GM12891 (cell line): ENCODE measurements at regions not wholly inside any gene's neighbourhood (a gene's known extent, or its start where the extent isn't known, plus 50 kb on each side); places are given as distances from the start of the nearest gene placed in this dataset.

Experiments used
- DNase-seq: peaks from one replicate; pipeline ENCODE4 v3.0.0; 2011; ENCODE audit warnings: low spot score; ENCODE audit not compliant: insufficient read length
- FAIRE-seq: peaks from 2 replicates; lab custom pipeline; 2011; peaks lifted over from hg19 to GRCh38; lab: Jason Lieb, UNC
- PAX5 ChIP-seq: IDR thresholded peaks from 2 replicates; pipeline ENCODE4 v1.6.1; 2011; ENCODE audit warnings: low read length, moderate library complexity, mild to moderate bottlenecking; ENCODE audit not compliant: insufficient read depth, severe bottlenecking
- POLR2A ChIP-seq: IDR thresholded peaks from 2 replicates; pipeline ENCODE4 v1.6.1; 2011; ENCODE audit warnings: low read depth, low read length, control low read depth
- POLR2AphosphoS5 ChIP-seq: IDR thresholded peaks from 2 replicates; pipeline ENCODE4 v1.6.1; 2011; ENCODE audit warnings: low read depth, low read length, control low read depth
- POU2F2 ChIP-seq: IDR thresholded peaks from 2 replicates; pipeline ENCODE4 v1.6.1; 2011; ENCODE audit warnings: low read depth, mild to moderate bottlenecking, control low read depth, low read length, moderate library complexity
- SPI1 ChIP-seq: IDR thresholded peaks from 2 replicates; pipeline ENCODE4 v1.6.1; 2011; ENCODE audit warnings: low read depth, low read length, control low read depth
- TAF1 ChIP-seq: IDR thresholded peaks from 2 replicates; pipeline ENCODE4 v1.6.1; 2011; ENCODE audit warnings: low read depth, low read length, control low read depth

DNA sequence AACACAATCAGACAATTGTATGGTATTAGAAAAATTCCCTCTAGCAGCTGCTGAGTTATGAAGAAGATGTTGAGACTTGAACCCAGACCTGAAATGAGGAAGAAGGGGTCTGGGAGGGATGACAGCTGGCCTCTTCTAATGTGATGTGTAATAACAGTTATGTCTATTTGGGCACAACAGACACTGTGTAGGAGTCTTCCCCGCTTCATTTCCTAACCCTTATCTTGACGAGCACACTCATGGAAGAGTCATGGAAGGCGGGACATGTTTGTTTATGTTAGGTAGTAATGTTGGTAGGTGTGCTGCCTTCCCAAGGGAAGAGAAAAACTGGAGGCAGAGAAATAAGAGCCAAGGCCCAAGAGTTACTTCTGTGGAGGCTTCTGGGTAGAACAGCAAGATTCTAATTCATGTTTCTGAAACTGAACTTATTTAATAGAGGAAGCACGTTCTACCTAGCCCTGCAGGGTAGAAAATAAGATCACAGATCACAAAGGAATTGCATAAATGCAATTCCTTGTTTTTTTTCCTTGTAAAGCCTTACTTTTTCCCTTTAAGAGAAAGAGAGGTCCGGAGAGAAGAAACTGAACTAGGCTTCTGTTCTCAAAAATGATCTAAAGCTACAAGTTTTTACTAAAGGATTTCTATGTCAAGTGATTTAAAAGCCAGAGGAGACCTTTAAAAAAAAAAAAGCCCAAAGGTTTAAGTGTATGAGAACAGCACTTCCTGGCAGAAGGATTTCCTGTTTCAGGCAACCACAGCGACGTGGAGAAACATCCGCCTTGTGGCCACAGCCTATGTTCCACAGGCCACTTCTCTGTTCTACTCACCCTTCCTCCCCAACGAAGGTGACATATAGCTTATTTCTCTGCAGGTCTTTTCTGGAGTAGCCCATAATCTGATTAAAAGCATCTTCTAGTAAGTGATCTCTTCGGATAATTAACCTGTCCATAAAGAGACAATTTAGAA, 68.5 kb upstream of the STK17B start:
- DNase-seq (peak; percentile 20), FAIRE-seq (peak; percentile 96)

DNA sequence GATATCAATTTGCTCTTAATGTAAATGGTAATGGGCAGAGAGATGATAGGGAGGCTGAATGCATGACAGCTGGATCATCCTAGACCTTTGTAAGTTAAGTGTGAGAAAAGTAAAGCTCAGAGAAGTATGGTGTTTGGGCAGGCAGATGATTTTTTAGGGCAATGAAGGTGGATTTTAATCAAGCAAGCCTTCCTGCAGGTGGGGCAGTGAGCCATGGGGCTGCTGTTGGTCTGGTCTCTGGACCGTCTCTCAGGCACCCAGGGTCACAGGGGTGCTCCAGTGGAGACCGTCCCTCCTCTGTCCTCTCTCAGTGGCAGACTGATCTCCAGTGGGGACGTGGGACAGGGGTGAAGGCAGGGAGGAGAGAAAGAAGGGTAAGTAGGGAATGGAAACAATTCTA, 69.8 kb upstream of the STK17B start:
- TF ChIP-seq POLR2A = no peak
- TF ChIP-seq POU2F2 = no peak
- TF ChIP-seq PAX5 = no peak
- no peak for TF ChIP-seq POLR2AphosphoS5
- no peak for TF ChIP-seq SPI1
- TF ChIP-seq TAF1 = no peak
- FAIRE-seq (no peak), DNase-seq (no peak)

More for the DNA sequence above, 68.5 kb upstream of the STK17B start:
- no peak for TF ChIP-seq POU2F2
- peak; percentile 86 for TF ChIP-seq SPI1

DNA sequence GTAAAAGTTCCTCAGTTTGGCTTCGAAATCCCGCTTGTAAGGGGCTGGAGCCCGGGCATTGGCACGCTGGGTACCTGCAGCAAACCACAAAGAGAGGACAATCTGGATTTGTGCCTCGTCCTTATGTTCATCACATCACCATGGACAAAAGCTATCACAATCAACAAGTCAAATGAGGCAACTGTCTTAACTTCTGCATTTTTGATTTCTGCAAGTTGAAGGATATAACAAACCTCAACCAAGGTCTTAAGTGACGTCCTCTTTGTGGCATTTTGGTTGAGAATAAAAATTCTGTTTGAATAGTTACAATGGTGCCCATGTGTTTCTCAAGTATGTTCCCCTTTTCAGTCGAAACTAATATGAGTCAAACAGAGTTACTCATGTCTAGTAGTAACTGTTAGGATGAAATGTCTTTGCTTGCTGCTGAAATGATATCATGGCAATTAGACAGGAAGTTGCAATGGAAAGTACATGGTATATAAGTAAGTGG, 70.8 kb upstream of the STK17B start:
- DNase-seq = no peak
- FAIRE-seq = peak; percentile 93

DNA sequence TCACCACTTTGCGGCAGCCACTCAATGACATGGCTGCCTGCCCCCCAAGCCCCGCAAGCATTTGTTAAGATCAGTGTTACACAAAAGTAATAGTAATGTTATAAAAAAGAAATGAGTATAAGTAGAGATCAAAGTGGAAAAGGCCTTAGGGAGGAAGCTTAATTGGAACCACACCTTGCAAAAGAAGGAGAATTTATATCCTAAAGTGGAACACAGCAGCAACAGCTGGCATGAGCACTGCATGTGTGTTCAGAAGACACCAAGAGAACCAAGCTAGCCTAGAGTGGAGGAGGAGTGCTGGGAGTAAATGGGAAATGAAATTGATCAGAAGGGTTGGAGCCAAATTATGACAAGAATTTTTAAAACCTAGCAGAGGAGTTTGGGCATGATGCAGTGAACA, 73.1 kb upstream of the STK17B start:
- TF ChIP-seq POLR2AphosphoS5 = no peak
- TF ChIP-seq POU2F2 = no peak
- no peak for TF ChIP-seq PAX5
- TF ChIP-seq SPI1 = no peak
- no peak for TF ChIP-seq TAF1
- no peak for TF ChIP-seq POLR2A
- no peak for FAIRE-seq
- DNase-seq = no peak

More for the DNA sequence above, 70.8 kb upstream of the STK17B start:
- TF ChIP-seq PAX5 (no peak), POU2F2 (0 out of 2 replicates have a peak, but pooled peaks have one; percentile 16), TAF1 (no peak)

DNA sequence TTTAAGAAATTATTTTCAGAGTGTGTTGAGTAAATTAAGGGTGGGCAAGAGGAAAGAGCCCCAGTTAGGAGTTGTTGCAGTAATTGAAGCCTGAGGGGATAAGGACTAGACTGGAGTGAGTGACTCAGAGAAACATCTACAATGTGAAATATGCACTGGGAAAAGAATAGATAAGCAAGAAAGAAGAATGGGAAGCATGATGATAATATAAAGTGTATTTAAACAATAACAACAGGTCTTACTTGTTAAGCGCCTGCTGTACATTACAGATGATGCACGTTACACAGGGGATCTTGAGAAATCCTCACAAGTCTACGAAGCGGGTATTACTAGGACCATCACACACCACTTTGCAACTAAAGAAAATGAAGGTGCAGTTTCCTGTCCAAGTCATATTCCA, 73.6 kb upstream of the STK17B start:
- FAIRE-seq (no peak), DNase-seq (no peak)
- no peak for TF ChIP-seq POU2F2
- no peak for TF ChIP-seq TAF1
- TF ChIP-seq PAX5 = no peak
- TF ChIP-seq POLR2A = no peak
- TF ChIP-seq SPI1 = no peak
- no peak for TF ChIP-seq POLR2AphosphoS5

DNA sequence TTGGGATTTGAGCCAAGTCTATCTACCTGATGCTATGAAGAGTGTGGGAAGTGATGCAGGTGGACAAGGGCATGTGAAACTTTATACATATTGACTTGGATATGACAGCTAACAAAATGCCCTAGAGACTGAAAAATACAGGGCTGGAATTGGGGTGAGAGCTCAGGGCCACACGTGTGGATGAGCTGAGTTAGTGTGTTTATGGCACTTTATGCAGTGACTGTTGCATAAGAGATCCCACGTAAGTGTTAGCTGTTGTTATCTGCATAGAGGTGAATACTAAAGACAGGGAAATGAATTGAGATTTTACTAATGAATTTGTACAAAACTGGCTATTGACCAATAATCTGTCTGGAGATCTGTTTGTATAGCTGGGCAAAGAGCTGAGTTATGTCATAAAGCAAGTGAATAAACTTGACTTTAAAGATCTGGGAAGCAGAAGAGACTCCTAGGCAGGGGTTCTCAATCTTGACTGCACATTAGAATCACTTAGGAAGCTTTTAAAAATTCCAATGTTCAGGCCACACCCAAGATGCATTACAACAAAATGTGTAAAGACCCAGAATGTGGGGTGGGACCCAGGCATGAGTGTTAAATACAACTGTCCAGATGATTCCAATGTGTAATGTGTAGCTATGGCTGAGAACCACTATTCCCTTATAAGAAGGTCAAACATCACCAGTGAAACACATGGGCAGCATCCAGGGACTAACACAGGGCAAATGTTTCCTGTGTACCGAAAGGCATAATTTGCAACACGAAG, 74.2 kb upstream of the STK17B start:
- DNase-seq (no peak), FAIRE-seq (no peak)
- TF ChIP-seq SPI1 = no peak
- TF ChIP-seq POLR2AphosphoS5 = no peak
- TF ChIP-seq TAF1 = no peak
- no peak for TF ChIP-seq PAX5
- no peak for TF ChIP-seq POU2F2
- TF ChIP-seq POLR2A = no peak; the same call in 1 of the 2 replicates

DNA sequence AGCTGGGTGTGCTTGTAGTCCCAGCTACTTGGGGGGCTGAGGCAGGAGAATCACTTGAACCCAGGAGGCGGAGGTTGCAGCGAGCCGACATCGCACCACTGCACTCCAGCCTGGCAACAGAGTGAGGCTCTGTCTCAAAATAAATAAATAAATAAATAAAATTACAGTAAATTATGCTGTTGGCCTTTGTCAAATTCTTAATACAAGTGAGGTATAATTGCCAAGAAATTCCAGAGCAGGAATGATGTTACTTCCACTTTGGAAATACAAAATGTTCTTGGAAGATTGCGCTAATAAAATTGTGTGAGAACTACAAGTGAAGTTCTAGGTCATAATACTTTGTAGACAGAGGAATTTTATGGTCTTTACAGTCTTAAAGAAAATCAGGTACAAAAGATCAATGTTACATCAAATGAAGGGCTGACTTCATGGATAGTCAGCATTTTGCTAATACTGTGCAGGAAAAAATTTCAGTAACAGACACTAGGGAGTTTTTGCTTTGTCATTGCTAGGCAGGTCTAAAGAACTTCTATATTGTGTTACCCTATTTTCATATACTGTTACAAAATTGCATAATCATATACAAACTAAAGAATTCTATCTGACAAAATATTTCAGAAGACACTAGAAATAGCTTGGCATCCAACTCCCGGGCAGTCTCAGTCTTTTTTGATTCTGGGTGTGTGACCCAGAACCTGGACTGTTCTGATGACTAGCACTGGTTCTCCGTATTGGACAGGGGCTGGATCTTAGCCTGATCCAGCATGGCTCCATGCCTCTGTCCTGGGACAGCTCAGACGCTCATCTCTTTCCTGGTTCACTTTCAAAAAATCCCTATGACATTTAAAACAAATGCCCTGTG, 76.0 kb upstream of the STK17B start:
- FAIRE-seq = no peak
- DNase-seq = no peak
- TF ChIP-seq POU2F2 (no peak), TAF1 (no peak), POLR2A (no peak), POLR2AphosphoS5 (no peak), PAX5 (no peak), SPI1 (no peak)

DNA sequence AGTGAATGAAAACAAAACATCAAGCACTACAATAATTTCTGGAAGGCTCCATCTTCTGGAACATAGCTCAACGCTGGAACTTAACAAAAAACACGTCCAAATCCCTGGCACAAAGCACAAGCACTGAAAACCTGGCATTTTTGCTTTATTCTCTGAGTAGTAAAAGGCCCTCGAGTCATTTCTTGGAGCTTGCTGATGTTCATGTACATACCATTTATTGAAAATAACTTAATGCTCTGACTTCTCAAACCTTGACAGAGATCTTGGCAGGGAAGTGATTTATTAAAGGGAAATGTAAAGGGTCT, 76.5 kb upstream of the STK17B start:
- no peak for DNase-seq
- FAIRE-seq = no peak
- no peak for TF ChIP-seq POLR2AphosphoS5

DNA sequence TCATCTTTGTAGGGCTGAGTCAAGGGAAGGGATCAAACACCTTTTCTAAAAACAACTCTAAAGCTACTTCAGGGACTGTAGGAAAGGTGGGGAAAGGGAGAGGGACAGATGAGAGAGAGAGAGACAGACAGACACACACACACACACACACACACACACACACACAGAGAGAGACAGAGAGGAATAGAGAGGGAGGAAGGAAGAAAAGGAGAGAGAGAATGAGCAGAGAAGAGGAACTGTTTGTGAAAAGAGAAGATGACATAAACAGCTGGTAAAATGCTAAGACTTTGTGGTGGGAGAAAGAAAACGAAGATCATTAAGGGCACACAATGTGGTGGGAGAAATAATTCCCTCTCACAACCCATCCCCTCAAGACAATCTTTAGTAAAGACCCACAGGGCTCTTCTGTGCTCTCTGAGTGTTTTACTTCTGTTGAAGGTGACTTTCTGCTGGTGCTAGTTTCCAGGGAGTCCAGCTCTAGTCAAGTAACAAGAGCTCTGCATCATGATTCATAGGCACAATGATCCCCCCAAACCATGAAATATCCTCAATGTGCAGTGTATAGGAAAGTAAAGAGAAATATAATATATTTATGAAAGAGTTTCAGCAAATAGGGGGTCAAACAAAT, 77.2 kb upstream of the STK17B start:
- no peak for DNase-seq
- FAIRE-seq = no peak
- TF ChIP-seq POU2F2 (no peak), PAX5 (no peak), SPI1 (no peak), POLR2AphosphoS5 (no peak), TAF1 (no peak), POLR2A (no peak)
